Endothelial cell of umbilical vein (primary cell): ENCODE measurements at regions not wholly inside any gene's neighbourhood (a gene's known extent, or its start where the extent isn't known, plus 50 kb on each side); places are given as distances from the start of the nearest gene placed in this dataset.

ENCODE experiments used
- BruUV-seq: library from RNA; stranded (reverse); fragments of 400-500 nt; replicated peaks from 2 replicates; lab custom pipeline; 2021; lab: Mats Ljungman, UMichigan
- CTCF ChIA-PET: fragments of 300-600, 350-600 bp; sonication (Branson Sonifier 250); formaldehyde crosslinking; loops from one replicate; lab custom pipeline; 2021; ENCODE audit warnings: antibody characterized with exemption, inconsistent platforms; lab: Charles Lee
- POLR2A ChIA-PET: fragments of 300-600, 350-600 bp; sonication (Branson Sonifier 250); formaldehyde crosslinking; loops from one replicate; lab custom pipeline; 2021; ENCODE audit warnings: antibody characterized with exemption, inconsistent platforms; lab: Charles Lee
- DNase-seq: peaks from one replicate; pipeline ENCODE4 v3.0.0-alpha.2; 2011; ENCODE audit warnings: low read depth, low spot score
- FAIRE-seq: peaks from 2 replicates; lab custom pipeline; 2011; peaks lifted over from hg19 to GRCh38; lab: Jason Lieb, UNC
- H2AFZ ChIP-seq: 2 replicates; pipeline ENCODE4 v1.6.0; 2012; ENCODE audit warnings: low read depth, low read length, control low read depth, inconsistent platforms
- H3K27ac ChIP-seq: 2 replicates; pipeline ENCODE4 v1.5.1; 2011; ENCODE audit warnings: low read depth, mild to moderate bottlenecking, control low read depth, low read length, moderate library complexity; ENCODE audit not compliant: insufficient read depth
- H3K27me3 ChIP-seq, 2 experiments: 2 replicates each; pipeline versions ENCODE4 v1.6.0 to v1.6.1; 2011; ENCODE audit warnings: low read length in 2 of 2, mixed read lengths in 1 of 2; ENCODE audit not compliant: control insufficient read depth in 2 of 2, insufficient read depth in 2 of 2
- H3K36me3 ChIP-seq, 2 experiments: 2 replicates in 1 of 2; 3 replicates in 1 of 2; pipeline ENCODE4 v1.5.1; 2011; ENCODE audit warnings: low read length in 2 of 2, mild to moderate bottlenecking in 1 of 2, moderate library complexity in 1 of 2; ENCODE audit not compliant: control insufficient read depth in 2 of 2, insufficient read depth in 2 of 2; ENCODE audit errors: extremely low read depth in 1 of 2
- H3K4me1 ChIP-seq: 3 replicates; pipeline ENCODE4 v1.5.1; 2011; ENCODE audit warnings: mild to moderate bottlenecking, low read length; ENCODE audit not compliant: control insufficient read depth, insufficient read depth; ENCODE audit errors: extremely low read depth
- H3K4me2 ChIP-seq: 2 replicates; pipeline ENCODE4 v1.6.1; 2011; ENCODE audit warnings: low read length, control low read depth, mixed read lengths; ENCODE audit not compliant: insufficient read depth
- H3K4me3 ChIP-seq, 3 experiments: fragments of 200-600 bp in 1 of 3; sonication (generic), shearing (Covaris generic) in 1 of 3; replicated peaks in 1 of 3; 2 replicates each; pipeline ENCODE4 v1.5.1; 2011 to 2016; ENCODE audit warnings: control low read depth in 3 of 3, low read length in 3 of 3, mild to moderate bottlenecking in 2 of 3, inconsistent platforms in 1 of 3, low read depth in 1 of 3, moderate library complexity in 1 of 3; ENCODE audit not compliant: insufficient read depth in 1 of 3
- H3K79me2 ChIP-seq: 2 replicates; pipeline ENCODE4 v1.6.0; 2012; ENCODE audit warnings: low read length, inconsistent platforms; ENCODE audit not compliant: control insufficient read depth, insufficient read depth
- H3K9ac ChIP-seq: replicated peaks from 2 replicates; pipeline ENCODE3; 2011; ENCODE audit warnings: low read length, control low read depth; ENCODE audit not compliant: insufficient read depth; ENCODE audit errors: extremely low read depth
- H3K9me1 ChIP-seq: replicated peaks from 3 replicates; pipeline ENCODE4 v1.6.0; 2011; ENCODE audit warnings: mild to moderate bottlenecking, low read length; ENCODE audit not compliant: control insufficient read depth, insufficient read depth; ENCODE audit errors: extremely low read depth
- H3K9me3 ChIP-seq: replicated peaks from 2 replicates; pipeline ENCODE4 v1.5.1; 2012; ENCODE audit warnings: low read length, inconsistent platforms; ENCODE audit not compliant: control insufficient read depth, insufficient read depth
- H4K20me1 ChIP-seq: replicated peaks from 2 replicates; pipeline ENCODE3; 2011; ENCODE audit warnings: mild to moderate bottlenecking, low read length; ENCODE audit not compliant: control insufficient read depth, insufficient read depth; ENCODE audit errors: extremely low read depth
- CTCF ChIP-seq, 2 donors: IDR thresholded peaks; 1 replicate in 1 of 2; 2 replicates in 1 of 2; pipeline ENCODE4 v1.5.1; 2011; ENCODE audit warnings: low read length in 2 of 2, mild to moderate bottlenecking in 2 of 2, moderate library complexity in 2 of 2, control low read depth in 1 of 2, inconsistent platforms in 1 of 2, low read depth in 1 of 2; ENCODE audit not compliant: insufficient read depth in 1 of 2; ENCODE audit errors: extremely low read depth in 1 of 2
- EZH2 ChIP-seq: IDR thresholded peaks from 2 replicates; pipeline ENCODE4 v1.6.1; 2012; ENCODE audit warnings: borderline replicate concordance, low read depth, mild to moderate bottlenecking, moderate library complexity, low read length, inconsistent platforms; ENCODE audit not compliant: severe bottlenecking
- FOS ChIP-seq: IDR thresholded peaks from 2 replicates; pipeline ENCODE4 v1.6.1; 2011; ENCODE audit warnings: mild to moderate bottlenecking, low read length, moderate library complexity, borderline replicate concordance; ENCODE audit not compliant: insufficient read depth
- GATA2 ChIP-seq: IDR thresholded peaks from 2 replicates; pipeline ENCODE4 v1.7.0; 2011; ENCODE audit warnings: low read depth, mild to moderate bottlenecking, moderate library complexity, mixed read lengths, low read length; ENCODE audit not compliant: insufficient read length, insufficient read depth
- JUN ChIP-seq: IDR thresholded peaks from 2 replicates; pipeline ENCODE4 v1.6.1; 2011; ENCODE audit warnings: borderline replicate concordance, low read depth; ENCODE audit not compliant: insufficient read length, insufficient read depth
- MAX ChIP-seq: IDR thresholded peaks from 2 replicates; pipeline ENCODE4 v1.6.1; 2011; ENCODE audit not compliant: insufficient read depth, insufficient read length
- MYC ChIP-seq: IDR thresholded peaks from one replicate; pipeline ENCODE4 v1.6.1; 2011; ENCODE audit warnings: mild to moderate bottlenecking, low read depth, low read length
- POLR2A ChIP-seq: IDR thresholded peaks from 2 replicates; pipeline ENCODE4 v1.6.1; 2012; ENCODE audit warnings: low read depth, mild to moderate bottlenecking, control low read depth, low read length
- POLR2AphosphoS5 ChIP-seq: IDR thresholded peaks from 2 replicates; pipeline ENCODE4 v1.6.1; 2012; ENCODE audit warnings: low read depth, mild to moderate bottlenecking, control low read depth, low read length, moderate library complexity; ENCODE audit not compliant: insufficient read depth
- dilution Hi-C: fragments of 300-500 bp; cut with MboI; formaldehyde crosslinking; loops from one replicate; pipeline ENCODE4 v1.15.0; 2019; ENCODE audit warnings: low sequenced_read_pairs; ENCODE audit not compliant: extremely low pct_ligation_motif_present
- intact Hi-C: fragments of 100-400 bp; cut with micrococcal nuclease; formaldehyde crosslinking; loops from one replicate; pipeline ENCODE4 v1.10.0; 2022

GRCh38 chr4:175559126-175559525, 252.9 kb downstream of the GPM6A start:
- no peaks in the 10 kb centered on the region for H3K36me3 ChIP-seq
- no peaks in the 10 kb centered on the region for H3K27me3 ChIP-seq
- no peaks in the 10 kb centered on the region for H4K20me1 ChIP-seq
- no peak overlapping the region for H3K27ac ChIP-seq
- dilution Hi-C loops, result no loop called here
- H3K79me2 ChIP-seq, result no peaks in the 10 kb centered on the region
- no peak overlapping the region for H3K4me3 ChIP-seq
- intact Hi-C loops, result no loop called here
- BruUV-seq, result no TSS peak
- H3K4me1 ChIP-seq, result no peaks in the 10 kb centered on the region
- TF ChIP-seq GATA2, result no peak
- no peak for TF ChIP-seq EZH2
- TF ChIP-seq JUN, result no peak
- no peak for TF ChIP-seq POLR2A
- no peak for TF ChIP-seq POLR2AphosphoS5
- TF ChIP-seq FOS, result no peak
- TF ChIP-seq CTCF (IDR thresholded peaks at IDR 0.05; ENCODE audit: extremely low read depth in 1 of 2, insufficient read depth in 1 of 2, low read depth in 1 of 2, low read length in 2 of 2), result no peak
- TF ChIP-seq MYC, result no peak
- TF ChIP-seq MAX, result no peak
- ChIA-PET CTCF (no interaction called here), POLR2A (no interaction called here)
- FAIRE-seq (no peak), DNase-seq (no peak)
- no peak overlapping the region for H3K9ac ChIP-seq
- no peaks in the 10 kb centered on the region for H3K9me3 ChIP-seq
- H3K4me2 ChIP-seq, result no peak overlapping the region
- no peaks in the 10 kb centered on the region for H3K9me1 ChIP-seq
- no peak overlapping the region for H2AFZ ChIP-seq
